ENCODE measurements at regions not wholly inside any gene's neighbourhood (a gene's known extent, or its start where the extent isn't known, plus 50 kb on each side); places are given as distances from the start of the nearest gene placed in this dataset.

DNA sequence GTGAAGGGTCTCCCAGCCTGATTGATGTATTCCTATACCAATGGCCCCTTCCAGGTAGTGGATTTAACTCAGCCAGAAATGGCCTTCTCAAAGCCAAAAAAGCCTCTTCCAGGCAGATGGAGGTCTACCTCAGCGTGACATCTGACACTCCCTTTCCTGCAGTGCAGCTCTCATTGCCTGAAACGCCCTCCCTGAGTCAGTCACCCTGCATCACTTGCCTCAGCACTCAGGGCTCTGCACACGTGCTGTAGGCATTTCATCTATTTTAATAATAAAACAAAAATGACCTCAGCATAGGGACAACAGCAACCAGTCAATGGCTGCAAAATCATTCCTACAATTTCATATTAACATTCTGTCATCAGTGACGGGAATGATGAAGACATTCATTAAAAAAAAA, 64.4 kb upstream of the GJA5 start:
- TF ChIP-seq, protein P1, sequence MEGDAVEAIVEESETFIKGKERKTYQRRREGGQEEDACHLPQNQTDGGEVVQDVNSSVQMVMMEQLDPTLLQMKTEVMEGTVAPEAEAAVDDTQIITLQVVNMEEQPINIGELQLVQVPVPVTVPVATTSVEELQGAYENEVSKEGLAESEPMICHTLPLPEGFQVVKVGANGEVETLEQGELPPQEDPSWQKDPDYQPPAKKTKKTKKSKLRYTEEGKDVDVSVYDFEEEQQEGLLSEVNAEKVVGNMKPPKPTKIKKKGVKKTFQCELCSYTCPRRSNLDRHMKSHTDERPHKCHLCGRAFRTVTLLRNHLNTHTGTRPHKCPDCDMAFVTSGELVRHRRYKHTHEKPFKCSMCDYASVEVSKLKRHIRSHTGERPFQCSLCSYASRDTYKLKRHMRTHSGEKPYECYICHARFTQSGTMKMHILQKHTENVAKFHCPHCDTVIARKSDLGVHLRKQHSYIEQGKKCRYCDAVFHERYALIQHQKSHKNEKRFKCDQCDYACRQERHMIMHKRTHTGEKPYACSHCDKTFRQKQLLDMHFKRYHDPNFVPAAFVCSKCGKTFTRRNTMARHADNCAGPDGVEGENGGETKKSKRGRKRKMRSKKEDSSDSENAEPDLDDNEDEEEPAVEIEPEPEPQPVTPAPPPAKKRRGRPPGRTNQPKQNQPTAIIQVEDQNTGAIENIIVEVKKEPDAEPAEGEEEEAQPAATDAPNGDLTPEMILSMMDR (IDR thresholded peaks at IDR 0.05): no peak
- TF ChIP-seq FOXP4 (CRISPR knock-in tag; IDR thresholded peaks at IDR 0.05) (no peak), TCF7 (CRISPR knock-in tag; IDR thresholded peaks at IDR 0.05; ENCODE audit: low read depth) (no peak), NR2C2 (CRISPR knock-in tag; IDR thresholded peaks at IDR 0.05) (no peak)
